SIG-M5 (cell line): ENCODE measurements at regions not wholly inside any gene's neighbourhood (a gene's known extent, or its start where the extent isn't known, plus 50 kb on each side); places are given as distances from the start of the nearest gene placed in this dataset.
"Not testable (repeated sequence)": the region's sequence is repeated elsewhere in the genome, so short reads cannot be mapped to it uniquely, and the experiment has no call there.

Experiments
- DNase-seq: peaks from one replicate; lab custom pipeline; 2025; lab: John Stamatoyannopoulos, UW

- peak; percentile 58 for DNase-seq
Measured at GRCh38 chr5:36529142-36529541, 77.3 kb upstream of the SLC1A3 start.

GRCh38 chr5:36530215-36530614 is 76.2 kb upstream of the SLC1A3 start:
- DNase-seq: no peak

- DNase-seq: no peak
Measured at GRCh38 chr5:36531401-36531800, 75.0 kb upstream of the SLC1A3 start.

GRCh38 chr5:36535378-36535777 is 71.0 kb upstream of the SLC1A3 start:
- DNase-seq: no peak

- DNase-seq: no peak
Measured at GRCh38 chr5:36535859-36536615, 70.4 kb upstream of the SLC1A3 start.

- DNase-seq: no peak
Measured at GRCh38 chr5:36536616-36537005, 69.8 kb upstream of the SLC1A3 start.

- no peak for DNase-seq
Measured at GRCh38 chr5:36537724-36538123, 68.7 kb upstream of the SLC1A3 start.

GRCh38 chr5:36552651-36553393 is 53.6 kb upstream of the SLC1A3 start:
- DNase-seq: no peak

- DNase-seq: not testable (repeated sequence)
Measured at GRCh38 chr5:36555035-36555434, 51.4 kb upstream of the SLC1A3 start.
